Eye (tissue), 1 donor: ENCODE measurements at regions not wholly inside any gene's neighbourhood (a gene's known extent, or its start where the extent isn't known, plus 50 kb on each side); places are given as distances from the start of the nearest gene placed in this dataset.
A peak's percentile ranks its signal among the peaks of the same experiment; 100 is the strongest.

ENCODE experiments used
- DNase-seq: peaks from one replicate; pipeline ENCODE4 v3.0.0-alpha.2; 2015

GRCh38 chr3:22977042-22977441, 226.1 kb upstream of the UBE2E2 start:
- no peak for DNase-seq

GRCh38 chr3:22977650-22978289, 225.4 kb upstream of the UBE2E2 start:
- DNase-seq = no peak

GRCh38 chr3:22979581-22979980, 223.5 kb upstream of the UBE2E2 start:
- no peak for DNase-seq

- DNase-seq = peak; percentile 28
Measured at GRCh38 chr3:22980346-22980745, 222.8 kb upstream of the UBE2E2 start.

GRCh38 chr3:22981166-22981565, 222.0 kb upstream of the UBE2E2 start:
- DNase-seq = peak; percentile 71

GRCh38 chr3:22981861-22982260, 221.3 kb upstream of the UBE2E2 start:
- no peak for DNase-seq

- no peak for DNase-seq
Measured at GRCh38 chr3:22982981-22983587, 220.0 kb upstream of the UBE2E2 start.

- no peak for DNase-seq
Measured at GRCh38 chr3:22986958-22987357, 216.2 kb upstream of the UBE2E2 start.

GRCh38 chr3:22988566-22988965, 214.6 kb upstream of the UBE2E2 start:
- no peak for DNase-seq

GRCh38 chr3:22989716-22990115, 213.4 kb upstream of the UBE2E2 start:
- DNase-seq = no peak

- DNase-seq = no peak
Measured at GRCh38 chr3:22990291-22991200, 212.6 kb upstream of the UBE2E2 start.

GRCh38 chr3:22994781-22995180, 208.3 kb upstream of the UBE2E2 start:
- no peak for DNase-seq

- no peak for DNase-seq
Measured at GRCh38 chr3:22996920-22997571, 206.1 kb upstream of the UBE2E2 start.

GRCh38 chr3:23000371-23000770, 202.8 kb upstream of the UBE2E2 start:
- DNase-seq = no peak

- no peak for DNase-seq
Measured at GRCh38 chr3:23002151-23002550, 201.0 kb upstream of the UBE2E2 start.

GRCh38 chr3:23002836-23003732, 200.0 kb upstream of the UBE2E2 start:
- DNase-seq = no peak

GRCh38 chr3:23003733-23004046, 199.4 kb upstream of the UBE2E2 start:
- no peak for DNase-seq

GRCh38 chr3:23004971-23005370, 198.2 kb upstream of the UBE2E2 start:
- no peak for DNase-seq

- no peak for DNase-seq
Measured at GRCh38 chr3:23017801-23018200, 185.3 kb upstream of the UBE2E2 start.

GRCh38 chr3:23019596-23020300, 183.4 kb upstream of the UBE2E2 start:
- no peak for DNase-seq

GRCh38 chr3:23028294-23028693, 174.8 kb upstream of the UBE2E2 start:
- no peak for DNase-seq

GRCh38 chr3:23029001-23029400, 174.1 kb upstream of the UBE2E2 start:
- DNase-seq = no peak
